ENCODE measurements at regions not wholly inside any gene's neighbourhood (a gene's known extent, or its start where the extent isn't known, plus 50 kb on each side); places are given as distances from the start of the nearest gene placed in this dataset.
"Not testable (repeated sequence)": the region's sequence is repeated elsewhere in the genome, so short reads cannot be mapped to it uniquely, and the experiment has no call there.

- peaks cover 18% of the 10 kb centered on the region for H3K4me1 Mint-ChIP-seq (ENCODE audit: low read depth)
- no peak overlapping the region for H3K27ac Mint-ChIP-seq
- H3K4me3 Mint-ChIP-seq (ENCODE audit: low read depth) = no peak overlapping the region
- peaks cover 13% of the 10 kb centered on the region for H3K27me3 Mint-ChIP-seq
- H3K36me3 Mint-ChIP-seq (ENCODE audit: insufficient read depth) = no peaks in the 10 kb centered on the region
- no peak for DNase-seq (ENCODE audit: low spot score, unreplicated experiment)
- TF ChIP-seq CTCF (IDR thresholded peaks at IDR 0.05; ENCODE audit: unreplicated experiment) = no peak
- no peaks in the 10 kb centered on the region for H3K9me3 Mint-ChIP-seq (ENCODE audit: low read depth)
Measured at GRCh38 chr7:115572111-115572510, 458.5 kb downstream of the TFEC start.

GRCh38 chr7:115561335-115562110 lies 469.0 kb downstream of the TFEC start:
- H3K36me3 Mint-ChIP-seq (ENCODE audit: insufficient read depth) = no peaks in the 10 kb centered on the region

GRCh38 chr7:115559877-115560276 lies 470.7 kb downstream of the TFEC start:
- Mint-ChIP-seq H3K9me3 (ENCODE audit: low read depth) (no peaks in the 10 kb centered on the region), H3K27ac (no peak overlapping the region), H3K4me1 (ENCODE audit: low read depth) (no peaks in the 10 kb centered on the region), H3K27me3 (no peaks in the 10 kb centered on the region), H3K36me3 (ENCODE audit: insufficient read depth) (no peaks in the 10 kb centered on the region), H3K4me3 (ENCODE audit: low read depth) (no peak overlapping the region)
- no peak for DNase-seq (ENCODE audit: low spot score, unreplicated experiment)
- no peak for TF ChIP-seq CTCF (IDR thresholded peaks at IDR 0.05; ENCODE audit: unreplicated experiment)

More at GRCh38 chr7:115561335-115562110, 469.0 kb downstream of the TFEC start:
- Mint-ChIP-seq H3K9me3 (ENCODE audit: low read depth) (no peaks in the 10 kb centered on the region), H3K4me1 (ENCODE audit: low read depth) (no peaks in the 10 kb centered on the region), H3K4me3 (ENCODE audit: low read depth) (no peak overlapping the region), H3K27me3 (no peaks in the 10 kb centered on the region), H3K27ac (no peak overlapping the region)
- DNase-seq (ENCODE audit: low spot score, unreplicated experiment) = no peak
- no peak for TF ChIP-seq CTCF (IDR thresholded peaks at IDR 0.05; ENCODE audit: unreplicated experiment)

DNA sequence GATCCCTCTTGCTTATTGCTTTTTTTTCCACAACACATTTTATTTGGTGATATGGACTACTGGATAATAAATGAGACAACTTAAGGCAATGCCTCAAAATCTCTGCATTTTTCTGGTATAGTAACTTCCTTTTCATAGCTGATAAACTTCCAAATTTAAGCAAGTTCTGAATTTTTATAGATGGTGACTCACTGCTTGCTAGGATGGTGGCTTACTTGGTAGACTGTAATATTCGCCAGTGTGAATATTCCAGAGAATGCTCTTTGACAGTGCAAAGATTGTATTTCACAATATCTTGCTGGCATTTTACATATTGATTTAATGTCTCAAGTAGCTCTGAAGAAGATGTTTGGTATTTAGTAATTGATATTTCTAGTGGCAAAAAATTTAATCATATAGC lies 472.4 kb downstream of the TFEC start:
- Mint-ChIP-seq H3K36me3 (ENCODE audit: insufficient read depth) (no peaks in the 10 kb centered on the region), H3K27me3 (no peaks in the 10 kb centered on the region)
- DNase-seq (ENCODE audit: low spot score, unreplicated experiment) = no peak

GRCh38 chr7:115557296-115557695 lies 473.3 kb downstream of the TFEC start:
- H3K27ac Mint-ChIP-seq; DNase-seq (ENCODE audit: low spot score, unreplicated experiment); H3K36me3 Mint-ChIP-seq (ENCODE audit: insufficient read depth); H3K9me3 Mint-ChIP-seq (ENCODE audit: low read depth); H3K27me3 Mint-ChIP-seq; H3K4me3 Mint-ChIP-seq (ENCODE audit: low read depth); H3K4me1 Mint-ChIP-seq (ENCODE audit: low read depth): not testable (repeated sequence)

More for the DNA sequence above, 472.4 kb downstream of the TFEC start:
- Mint-ChIP-seq H3K27ac (no peak overlapping the region), H3K4me3 (ENCODE audit: low read depth) (no peak overlapping the region), H3K9me3 (ENCODE audit: low read depth) (no peaks in the 10 kb centered on the region), H3K4me1 (ENCODE audit: low read depth) (no peaks in the 10 kb centered on the region)
- TF ChIP-seq CTCF (IDR thresholded peaks at IDR 0.05; ENCODE audit: unreplicated experiment) = no peak

- TF ChIP-seq CTCF (IDR thresholded peaks at IDR 0.05; ENCODE audit: unreplicated experiment) = no peak
- Mint-ChIP-seq H3K27ac (no peak overlapping the region), H3K4me1 (ENCODE audit: low read depth) (no peaks in the 10 kb centered on the region), H3K9me3 (ENCODE audit: low read depth) (no peaks in the 10 kb centered on the region), H3K27me3 (peaks cover 20% of the 10 kb centered on the region), H3K36me3 (ENCODE audit: insufficient read depth) (no peaks in the 10 kb centered on the region), H3K4me3 (ENCODE audit: low read depth) (no peak overlapping the region)
- no peak for DNase-seq (ENCODE audit: low spot score, unreplicated experiment)
Measured at GRCh38 chr7:115552766-115553165, 477.8 kb downstream of the TFEC start.
